DOHH2 (cell line): ENCODE measurements at regions not wholly inside any gene's neighbourhood (a gene's known extent, or its start where the extent isn't known, plus 50 kb on each side); places are given as distances from the start of the nearest gene placed in this dataset.

Experiments
- CTCF ChIP-seq: fragments of 200-600 bp; sonication (generic); IDR thresholded peaks from one replicate; pipeline ENCODE4 v1.5.1; 2014; ENCODE audit warnings: antibody characterized with exemption, mild to moderate bottlenecking, low read depth, low read length; ENCODE audit not compliant: poor library complexity, severe bottlenecking
- EZH2phosphoT487 ChIP-seq: fragments of 200-600 bp; sonication (generic); IDR thresholded peaks from 2 replicates; pipeline ENCODE4 v1.6.1; 2017; ENCODE audit warnings: borderline replicate concordance, mild to moderate bottlenecking, antibody characterized with exemption, low read length, moderate library complexity, mixed read lengths

GRCh38 chr1:81242103-81242502 lies 558.6 kb upstream of the ADGRL2 start:
- TF ChIP-seq CTCF = no peak
- TF ChIP-seq EZH2phosphoT487 = no peak
